Astrocyte (in vitro differentiated cells and primary cell): ENCODE measurements at regions not wholly inside any gene's neighbourhood (a gene's known extent, or its start where the extent isn't known, plus 50 kb on each side); places are given as distances from the start of the nearest gene placed in this dataset.

Experiments used
- EZH2 ChIP-seq: IDR thresholded peaks from 2 replicates; pipeline ENCODE4 v1.6.1; 2012; ENCODE audit warnings: mild to moderate bottlenecking, low read length, inconsistent platforms; ENCODE audit not compliant: insufficient read depth
- TF ChIP-seq, protein P1 (sequence below): IDR thresholded peaks from 2 replicates; pipeline ENCODE4 v1.5.1; 2011; ENCODE audit warnings: low read depth, mild to moderate bottlenecking, inconsistent platforms, low read length, moderate library complexity; ENCODE audit not compliant: insufficient read depth

DNA sequence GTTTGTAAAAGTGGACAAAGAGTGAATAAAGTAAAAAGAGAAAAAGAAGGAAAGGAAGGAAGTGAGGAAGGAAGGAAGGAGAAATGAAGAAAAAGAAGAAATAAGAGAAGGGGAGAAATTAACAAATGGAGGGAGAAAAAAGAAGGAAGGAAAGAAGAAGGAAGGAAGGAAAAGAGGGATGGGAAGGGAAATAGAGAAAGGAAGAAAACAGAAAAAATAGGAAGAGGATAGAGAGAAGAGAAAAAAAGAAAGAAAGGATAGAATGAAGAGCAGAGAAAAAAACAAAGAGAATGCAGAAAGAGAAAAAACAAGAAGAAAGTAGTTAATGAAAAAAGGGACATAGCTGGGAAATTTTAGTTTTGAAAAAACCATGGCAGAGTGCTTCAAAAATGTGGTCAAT, 361.8 kb downstream of the EPHA7 start:
- TF ChIP-seq, protein P1, sequence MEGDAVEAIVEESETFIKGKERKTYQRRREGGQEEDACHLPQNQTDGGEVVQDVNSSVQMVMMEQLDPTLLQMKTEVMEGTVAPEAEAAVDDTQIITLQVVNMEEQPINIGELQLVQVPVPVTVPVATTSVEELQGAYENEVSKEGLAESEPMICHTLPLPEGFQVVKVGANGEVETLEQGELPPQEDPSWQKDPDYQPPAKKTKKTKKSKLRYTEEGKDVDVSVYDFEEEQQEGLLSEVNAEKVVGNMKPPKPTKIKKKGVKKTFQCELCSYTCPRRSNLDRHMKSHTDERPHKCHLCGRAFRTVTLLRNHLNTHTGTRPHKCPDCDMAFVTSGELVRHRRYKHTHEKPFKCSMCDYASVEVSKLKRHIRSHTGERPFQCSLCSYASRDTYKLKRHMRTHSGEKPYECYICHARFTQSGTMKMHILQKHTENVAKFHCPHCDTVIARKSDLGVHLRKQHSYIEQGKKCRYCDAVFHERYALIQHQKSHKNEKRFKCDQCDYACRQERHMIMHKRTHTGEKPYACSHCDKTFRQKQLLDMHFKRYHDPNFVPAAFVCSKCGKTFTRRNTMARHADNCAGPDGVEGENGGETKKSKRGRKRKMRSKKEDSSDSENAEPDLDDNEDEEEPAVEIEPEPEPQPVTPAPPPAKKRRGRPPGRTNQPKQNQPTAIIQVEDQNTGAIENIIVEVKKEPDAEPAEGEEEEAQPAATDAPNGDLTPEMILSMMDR = no peak
- no peak for TF ChIP-seq EZH2
